Mesodermal cell (in vitro differentiated cells): ENCODE measurements at regions not wholly inside any gene's neighbourhood (a gene's known extent, or its start where the extent isn't known, plus 50 kb on each side); places are given as distances from the start of the nearest gene placed in this dataset.

Experiments
- H3K27ac ChIP-seq: 2 replicates; pipeline ENCODE4 v1.7.0; 2013; ENCODE audit warnings: mild to moderate bottlenecking, low read depth, low read length, moderate library complexity; ENCODE audit not compliant: severe bottlenecking
- H3K36me3 ChIP-seq: 2 replicates; pipeline ENCODE4 v1.7.1; 2013; ENCODE audit warnings: mild to moderate bottlenecking, low read length, moderate library complexity; ENCODE audit not compliant: control insufficient read depth, insufficient read depth
- H3K4me1 ChIP-seq: one replicate; pipeline ENCODE4 v1.7.1; 2013; ENCODE audit warnings: mild to moderate bottlenecking, low read length; ENCODE audit not compliant: insufficient read depth, control insufficient read depth, poor library complexity, severe bottlenecking
- H3K4me3 ChIP-seq: 2 replicates; pipeline ENCODE4 v1.7.0; 2013; ENCODE audit warnings: low read length, control low read depth, mild to moderate bottlenecking; ENCODE audit not compliant: insufficient read depth, poor library complexity, severe bottlenecking; ENCODE audit errors: extremely low read depth
- H3K9me3 ChIP-seq: 2 replicates; pipeline ENCODE4 v1.7.1; 2013; ENCODE audit warnings: mild to moderate bottlenecking, low read length, moderate library complexity; ENCODE audit not compliant: control insufficient read depth
- WGBS, 2 experiments: methylation state at CpG; one replicate each; pipeline ENCODE4 v1.1.5; 2013; ENCODE audit warnings: missing lambda C conversion rate in 2 of 2; ENCODE audit not compliant: insufficient coverage in 2 of 2; 5-methylcytosine and 5-hydroxymethylcytosine counted together

DNA sequence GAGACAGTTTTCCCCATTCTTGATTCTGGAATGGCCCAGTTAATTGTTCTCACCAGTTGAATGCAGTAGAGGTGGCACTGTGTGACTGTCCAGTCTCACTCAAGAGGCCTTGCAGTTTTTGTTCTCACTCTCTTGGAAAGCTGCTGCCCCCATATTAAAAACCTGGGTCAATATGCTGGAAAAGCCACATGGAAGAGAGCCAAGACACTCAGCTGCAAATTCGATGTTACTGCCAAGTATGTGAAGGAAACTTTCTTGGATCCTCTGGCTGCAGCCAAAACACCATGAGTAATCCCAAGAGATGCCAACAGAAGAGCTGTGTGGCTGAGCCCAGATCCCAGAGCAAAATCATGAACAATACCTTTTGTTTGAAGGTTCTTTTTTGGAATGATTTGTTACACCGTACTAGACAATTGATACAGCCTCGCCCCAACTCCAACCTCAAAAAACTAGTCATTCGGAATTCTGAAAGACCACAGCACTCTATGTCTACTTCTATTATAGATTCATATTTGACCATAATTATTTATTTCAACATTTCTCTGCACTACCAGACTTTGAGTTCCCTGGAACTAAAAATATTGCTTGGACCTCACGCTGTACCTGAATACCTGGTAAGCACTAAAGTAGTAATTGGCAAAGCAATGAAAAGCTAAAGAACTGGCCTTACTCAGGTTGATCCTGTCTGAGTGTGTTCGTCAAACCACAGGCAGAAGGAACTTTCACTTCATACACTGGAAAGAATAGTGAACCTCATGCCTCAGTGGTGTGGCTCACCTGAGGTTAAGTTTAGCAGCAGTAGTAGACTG lies 378.8 kb downstream of the ETS1 start:
- peak overlapping the region; percentile 16 for H3K27ac ChIP-seq
- no peaks in the 10 kb centered on the region for H3K36me3 ChIP-seq
- H3K4me3 ChIP-seq: no peak overlapping the region
- 96 to 100% methylated on average over 2 to 3 of the region's 6 CpGs for WGBS, 2 experiments
- H3K4me1 ChIP-seq: peaks cover 27% of the 10 kb centered on the region
- H3K9me3 ChIP-seq: no peaks in the 10 kb centered on the region

DNA sequence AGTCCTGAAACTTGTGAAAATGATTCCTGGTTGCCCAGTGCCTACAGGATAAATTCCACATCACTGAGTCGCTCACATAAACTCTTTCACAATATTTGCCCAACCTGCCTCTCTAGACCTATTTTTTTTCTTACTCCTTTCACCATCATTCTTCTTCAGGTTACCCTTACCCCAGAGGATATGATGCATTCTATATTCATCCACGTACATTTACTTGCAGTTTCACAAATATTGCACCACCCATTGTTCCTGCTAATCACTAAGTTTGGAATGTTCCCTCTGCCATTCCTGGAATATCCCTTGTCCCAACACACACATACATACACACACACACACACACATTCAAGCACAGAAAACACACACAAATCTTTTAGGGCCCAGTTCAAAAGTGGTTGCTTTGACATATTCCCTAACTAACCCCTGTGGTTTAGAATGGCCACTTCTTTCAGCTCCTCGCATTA lies 379.5 kb downstream of the ETS1 start:
- Histone ChIP-seq H3K27ac (peak overlapping the region; percentile 16), H3K36me3 (no peaks in the 10 kb centered on the region), H3K4me3 (no peak overlapping the region), H3K9me3 (no peaks in the 10 kb centered on the region), H3K4me1 (peaks cover 27% of the 10 kb centered on the region)
- 85 to 97% methylated on average over 2 of the region's 3 CpGs for WGBS, 2 experiments

DNA sequence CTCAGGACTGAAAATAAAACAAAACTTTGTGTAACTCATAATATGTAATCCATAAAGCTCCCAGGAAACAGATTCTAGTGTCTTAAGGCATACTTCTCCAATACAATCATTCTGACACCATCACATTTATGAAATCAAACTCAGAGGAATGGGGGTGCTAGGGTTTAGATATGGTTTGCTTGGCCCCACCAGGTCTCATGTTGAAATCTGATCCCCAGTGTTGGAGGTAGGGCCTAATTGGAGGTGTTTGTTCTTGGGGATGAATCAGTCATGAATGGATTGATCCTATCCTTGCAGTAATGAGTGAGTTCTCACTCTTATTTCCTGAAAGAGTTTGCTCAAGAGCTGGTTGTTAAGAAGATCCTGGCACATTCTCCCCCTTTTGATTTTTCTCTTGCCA lies 380.9 kb downstream of the ETS1 start:
- Histone ChIP-seq H3K4me3 (no peak overlapping the region), H3K4me1 (peaks cover 27% of the 10 kb centered on the region), H3K9me3 (no peaks in the 10 kb centered on the region), H3K36me3 (no peaks in the 10 kb centered on the region), H3K27ac (no peak overlapping the region)

DNA sequence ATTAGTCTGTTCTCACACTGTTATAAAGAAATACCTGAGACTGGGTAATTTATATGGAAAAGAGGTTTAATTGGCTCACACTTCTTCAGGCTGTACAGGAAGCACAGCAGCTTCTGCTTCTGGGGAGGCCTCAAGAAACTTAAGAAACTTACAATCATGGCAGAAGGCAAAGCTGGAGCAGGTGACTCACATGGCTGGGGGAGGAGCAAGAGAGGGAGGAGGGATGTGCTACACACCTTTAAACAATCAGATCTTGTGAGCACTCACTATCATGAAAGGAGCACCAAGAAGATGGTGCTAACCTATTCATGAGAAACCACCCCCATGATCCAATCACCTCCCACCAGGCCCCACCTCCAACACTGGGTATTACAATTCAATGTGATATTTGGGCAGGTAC lies 381.6 kb downstream of the ETS1 start:
- no peaks in the 10 kb centered on the region for H3K36me3 ChIP-seq
- H3K4me3 ChIP-seq: no peak overlapping the region
- H3K9me3 ChIP-seq: no peaks in the 10 kb centered on the region
- H3K27ac ChIP-seq: no peak overlapping the region
- peaks cover 27% of the 10 kb centered on the region for H3K4me1 ChIP-seq

DNA sequence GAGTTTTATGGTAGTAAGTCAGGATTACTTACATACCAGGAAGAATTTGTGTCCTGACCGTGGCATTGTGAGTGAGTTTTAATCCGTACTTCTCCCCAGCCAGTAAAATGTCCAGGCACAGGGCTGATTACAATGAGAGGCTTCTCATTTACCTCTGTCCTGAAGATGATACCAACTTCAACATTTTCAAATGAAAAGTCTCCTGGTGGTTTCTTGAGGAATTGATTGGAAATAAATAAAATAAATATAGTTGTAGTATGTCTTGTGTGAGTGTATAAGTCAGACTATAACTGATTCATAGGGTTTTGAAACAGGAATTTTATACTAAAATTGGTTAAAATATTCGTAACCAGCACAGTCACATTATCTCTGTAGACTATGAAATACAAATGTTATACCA lies 382.5 kb downstream of the ETS1 start:
- H3K4me3 ChIP-seq: no peak overlapping the region
- peaks cover 23% of the 10 kb centered on the region for H3K4me1 ChIP-seq
- no peak overlapping the region for H3K27ac ChIP-seq
- H3K36me3 ChIP-seq: no peaks in the 10 kb centered on the region
- no CpG with 5 or more reads among the region's 3 CpGs for WGBS, 2 experiments
- no peaks in the 10 kb centered on the region for H3K9me3 ChIP-seq

DNA sequence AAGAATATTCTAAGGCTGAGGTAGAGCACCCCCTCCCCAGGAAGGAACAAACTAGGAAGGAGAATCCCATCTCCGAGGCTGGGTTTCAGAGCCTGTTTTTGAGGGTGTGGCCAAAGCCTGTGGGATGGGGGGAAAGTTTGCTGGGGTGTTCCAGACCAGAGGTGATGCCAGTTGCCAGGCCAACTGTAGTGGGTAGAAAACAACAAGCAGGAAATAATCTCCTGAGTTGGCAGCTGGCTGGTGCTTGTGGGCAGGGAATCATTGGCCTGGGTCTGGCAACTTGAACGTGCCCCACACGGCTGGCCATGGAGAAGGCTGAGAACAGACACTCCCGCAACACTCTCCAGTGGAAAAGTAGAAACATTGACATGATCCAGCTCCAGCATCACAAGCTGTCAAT lies 385.6 kb downstream of the ETS1 start:
- no peak overlapping the region for H3K4me3 ChIP-seq
- H3K27ac ChIP-seq: no peak overlapping the region
- H3K9me3 ChIP-seq: no peaks in the 10 kb centered on the region
- no peaks in the 10 kb centered on the region for H3K4me1 ChIP-seq
- WGBS, 2 experiments: 89 to 93% methylated on average over 3 of the region's 4 CpGs
- no peaks in the 10 kb centered on the region for H3K36me3 ChIP-seq

DNA sequence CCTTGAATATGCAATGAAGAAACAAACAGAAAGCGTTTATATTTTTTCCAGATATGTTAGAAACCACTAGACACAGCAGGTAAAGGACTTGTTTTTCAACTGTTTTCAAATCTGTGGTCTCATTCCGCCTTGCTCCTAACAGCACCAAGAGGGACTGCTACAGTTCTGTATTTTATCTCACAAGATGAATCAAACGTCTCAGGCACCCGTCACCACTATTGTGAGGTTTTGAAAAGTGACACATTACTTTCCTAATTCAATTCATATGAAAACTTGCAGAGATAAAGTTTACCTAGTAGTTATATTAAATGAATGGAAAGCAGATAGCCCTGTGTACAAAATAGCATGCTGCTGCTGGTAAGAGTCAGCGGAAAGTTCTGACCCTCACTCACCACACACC lies 386.3 kb downstream of the ETS1 start:
- H3K4me1 ChIP-seq: no peaks in the 10 kb centered on the region
- WGBS, 2 experiments: 94% methylated on average over 2 of the region's 5 CpGs
- no peak overlapping the region for H3K27ac ChIP-seq
- H3K36me3 ChIP-seq: no peaks in the 10 kb centered on the region
- no peak overlapping the region for H3K4me3 ChIP-seq
- no peaks in the 10 kb centered on the region for H3K9me3 ChIP-seq

DNA sequence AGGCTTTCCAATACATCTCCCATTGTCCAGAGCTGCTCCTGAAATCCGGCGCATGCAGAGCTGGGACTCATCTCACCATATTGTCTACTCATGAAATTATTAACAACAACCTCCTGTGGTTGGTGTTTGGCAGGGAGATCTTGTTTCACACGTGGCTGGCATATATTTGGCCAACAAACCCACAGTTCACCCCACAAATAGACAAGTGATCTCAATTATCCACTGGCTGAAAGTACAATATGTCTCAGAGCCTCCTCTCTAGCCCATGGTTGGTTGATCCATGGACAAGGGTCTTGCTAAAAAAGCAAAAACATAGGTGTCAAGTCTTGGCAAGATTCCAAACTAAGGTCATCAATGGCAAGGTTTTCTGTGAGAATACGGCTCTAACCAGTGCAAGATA lies 386.9 kb downstream of the ETS1 start:
- Histone ChIP-seq H3K4me3 (no peak overlapping the region), H3K36me3 (no peaks in the 10 kb centered on the region), H3K27ac (no peak overlapping the region), H3K4me1 (no peaks in the 10 kb centered on the region), H3K9me3 (no peaks in the 10 kb centered on the region)
- 79 to 100% methylated on average over 1 of the region's 4 CpGs for WGBS, 2 experiments

DNA sequence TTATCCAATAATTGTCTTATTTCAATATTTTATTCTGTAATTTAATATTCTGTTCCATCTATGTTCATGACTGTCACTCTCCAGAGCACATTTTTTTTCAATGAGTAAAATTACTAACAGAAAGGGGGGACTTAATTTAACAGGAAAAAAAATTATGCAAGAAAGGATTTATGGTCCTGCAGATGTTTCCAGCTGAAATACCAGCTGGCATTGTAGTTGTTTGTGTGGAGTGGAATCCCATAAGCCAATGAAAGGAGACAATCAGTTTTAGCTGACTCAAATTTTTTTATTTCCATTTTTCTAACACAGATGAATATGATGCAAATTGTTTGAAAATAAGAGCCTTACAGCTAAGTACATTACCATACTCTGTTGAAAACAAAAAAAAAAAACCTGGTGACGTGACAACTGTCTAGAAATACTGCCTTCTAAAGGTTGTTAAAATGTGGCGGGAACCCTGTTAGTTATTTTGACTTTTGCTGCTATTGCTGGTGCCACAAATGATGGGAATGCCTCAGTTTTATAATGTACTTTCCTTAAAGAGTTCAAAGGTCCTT lies 389.1 kb downstream of the ETS1 start:
- H3K4me1 ChIP-seq: no peaks in the 10 kb centered on the region
- H3K27ac ChIP-seq: no peak overlapping the region
- H3K36me3 ChIP-seq: no peaks in the 10 kb centered on the region
- no CpG with 5 or more reads among the region's 2 CpGs for WGBS, 2 experiments
- no peak overlapping the region for H3K4me3 ChIP-seq
- H3K9me3 ChIP-seq: no peaks in the 10 kb centered on the region

DNA sequence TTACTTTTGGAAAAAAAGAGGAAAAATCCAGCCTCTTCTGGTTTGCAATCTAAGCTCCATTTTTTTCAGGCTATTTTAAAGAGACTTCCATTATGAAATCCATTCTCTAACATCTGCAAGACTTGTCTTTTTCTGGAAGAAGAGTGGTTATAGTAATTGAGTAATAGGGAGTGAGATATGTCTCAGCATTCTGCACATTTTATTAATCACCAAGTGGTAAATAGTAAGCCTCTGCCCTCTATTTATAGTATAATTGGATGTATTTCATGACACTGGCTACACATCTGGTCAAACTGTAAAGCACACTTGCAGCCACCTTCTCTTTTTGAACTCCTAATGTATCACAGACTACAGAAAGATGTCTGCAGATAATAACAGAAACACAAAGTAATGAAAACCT lies 391.1 kb downstream of the ETS1 start:
- Histone ChIP-seq H3K27ac (no peak overlapping the region), H3K9me3 (no peaks in the 10 kb centered on the region), H3K4me1 (no peaks in the 10 kb centered on the region), H3K36me3 (no peaks in the 10 kb centered on the region), H3K4me3 (no peak overlapping the region)

DNA sequence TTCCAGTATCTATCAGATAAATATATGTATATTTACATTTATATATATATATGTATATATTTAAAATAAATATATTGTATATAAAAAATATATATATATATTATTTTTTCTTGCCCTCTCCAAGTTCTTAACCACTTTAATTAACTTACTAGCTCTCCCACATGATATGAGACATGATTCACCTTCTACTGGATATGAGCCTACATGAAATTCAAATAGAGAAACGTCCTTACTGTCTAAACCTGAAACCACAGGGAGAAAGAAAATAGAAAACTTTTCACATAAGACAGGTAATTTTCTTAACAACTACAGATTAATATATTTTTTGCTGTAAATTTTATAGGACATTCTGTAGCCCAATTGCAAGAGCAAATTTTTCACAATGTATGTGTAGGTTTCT lies 391.6 kb downstream of the ETS1 start:
- no peaks in the 10 kb centered on the region for H3K4me1 ChIP-seq
- no peak overlapping the region for H3K4me3 ChIP-seq
- WGBS, 2 experiments: no CpG with 5 or more reads among the region's 1 CpG
- H3K9me3 ChIP-seq: no peaks in the 10 kb centered on the region
- no peaks in the 10 kb centered on the region for H3K36me3 ChIP-seq
- no peak overlapping the region for H3K27ac ChIP-seq
